Coronary artery (tissue), 2 donors: ENCODE measurements at regions not wholly inside any gene's neighbourhood (a gene's known extent, or its start where the extent isn't known, plus 50 kb on each side); places are given as distances from the start of the nearest gene placed in this dataset.

Experiments used
- DNase-seq: peaks from one replicate; pipeline ENCODE4 v3.0.0-alpha.2; 2017; ENCODE audit warnings: low spot score
- H3K27ac ChIP-seq, 2 donors: fragments of 200-600 bp; sonication (generic); one replicate each; pipeline ENCODE4 v1.5.1; 2016 to 2019
- H3K4me3 ChIP-seq: fragments of 200-600 bp; sonication (generic); 2 replicates; pipeline ENCODE4 v1.5.1; 2016; ENCODE audit warnings: mild to moderate bottlenecking, moderate library complexity
- CTCF ChIP-seq: fragments of 200-600 bp; sonication (generic); IDR thresholded peaks from one replicate; pipeline ENCODE4 v1.5.1; 2019; ENCODE audit warnings: antibody characterized with exemption

- no peak overlapping the region for H3K4me3 ChIP-seq
- no peak overlapping the region for H3K27ac ChIP-seq
- peak; percentile 22 for TF ChIP-seq CTCF
- peak; percentile 76 for DNase-seq
Measured at GRCh38 chr18:21191596-21192307, 50.3 kb upstream of the GREB1L start.
